ENCODE measurements at regions not wholly inside any gene's neighbourhood (a gene's known extent, or its start where the extent isn't known, plus 50 kb on each side); places are given as distances from the start of the nearest gene placed in this dataset.

DNA sequence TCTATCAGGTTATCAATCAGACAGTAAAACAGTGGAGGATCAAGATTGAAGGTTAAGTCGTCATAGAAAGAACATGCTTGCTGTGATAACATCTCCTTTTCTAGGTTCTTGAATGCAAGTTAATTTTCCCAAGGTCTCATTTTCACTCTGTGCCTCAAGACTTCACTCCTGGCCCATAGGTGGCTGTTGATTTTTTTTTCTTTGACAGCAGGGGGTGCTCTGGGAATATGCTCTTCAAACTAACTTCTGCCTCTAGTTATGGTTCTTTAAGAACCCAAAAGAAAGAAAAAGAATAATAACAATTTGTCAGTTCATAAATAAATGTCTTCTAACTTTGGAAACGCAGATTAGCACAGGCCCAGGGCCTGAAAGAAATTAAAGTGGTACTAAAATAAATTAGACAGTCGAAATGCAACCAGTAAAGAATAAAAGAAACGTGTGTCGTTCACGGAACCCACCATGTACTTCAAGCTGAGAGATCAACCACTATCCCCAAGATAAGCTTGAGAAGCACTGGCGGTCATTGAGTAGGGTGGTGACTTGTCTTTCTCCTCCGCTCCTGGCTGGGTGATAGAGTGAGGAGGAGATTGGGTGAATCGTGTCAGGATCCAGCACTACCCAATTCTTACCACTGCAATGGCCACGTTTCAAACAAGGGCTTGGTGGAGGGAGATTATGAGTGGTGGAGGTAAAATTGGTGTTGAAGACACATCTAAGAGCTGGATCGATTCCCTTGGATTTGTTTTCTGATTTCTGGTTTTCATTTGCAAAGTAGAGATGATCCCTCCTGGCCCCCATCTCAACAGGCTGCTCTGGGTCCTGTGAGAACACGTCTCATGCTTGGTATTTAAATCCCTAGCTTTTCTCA lies 93.4 kb upstream of the IRX4 start:
- H3K4me3 ChIP-seq (ENCODE audit: low read depth, low read length) = no peak overlapping the region
- DNase-seq (ENCODE audit: low read depth) = peak; percentile 32
- TF ChIP-seq, protein P1, sequence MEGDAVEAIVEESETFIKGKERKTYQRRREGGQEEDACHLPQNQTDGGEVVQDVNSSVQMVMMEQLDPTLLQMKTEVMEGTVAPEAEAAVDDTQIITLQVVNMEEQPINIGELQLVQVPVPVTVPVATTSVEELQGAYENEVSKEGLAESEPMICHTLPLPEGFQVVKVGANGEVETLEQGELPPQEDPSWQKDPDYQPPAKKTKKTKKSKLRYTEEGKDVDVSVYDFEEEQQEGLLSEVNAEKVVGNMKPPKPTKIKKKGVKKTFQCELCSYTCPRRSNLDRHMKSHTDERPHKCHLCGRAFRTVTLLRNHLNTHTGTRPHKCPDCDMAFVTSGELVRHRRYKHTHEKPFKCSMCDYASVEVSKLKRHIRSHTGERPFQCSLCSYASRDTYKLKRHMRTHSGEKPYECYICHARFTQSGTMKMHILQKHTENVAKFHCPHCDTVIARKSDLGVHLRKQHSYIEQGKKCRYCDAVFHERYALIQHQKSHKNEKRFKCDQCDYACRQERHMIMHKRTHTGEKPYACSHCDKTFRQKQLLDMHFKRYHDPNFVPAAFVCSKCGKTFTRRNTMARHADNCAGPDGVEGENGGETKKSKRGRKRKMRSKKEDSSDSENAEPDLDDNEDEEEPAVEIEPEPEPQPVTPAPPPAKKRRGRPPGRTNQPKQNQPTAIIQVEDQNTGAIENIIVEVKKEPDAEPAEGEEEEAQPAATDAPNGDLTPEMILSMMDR (IDR thresholded peaks at IDR 0.05; ENCODE audit: control insufficient read depth, extremely low read depth, insufficient read depth) = peak; percentile 52

DNA sequence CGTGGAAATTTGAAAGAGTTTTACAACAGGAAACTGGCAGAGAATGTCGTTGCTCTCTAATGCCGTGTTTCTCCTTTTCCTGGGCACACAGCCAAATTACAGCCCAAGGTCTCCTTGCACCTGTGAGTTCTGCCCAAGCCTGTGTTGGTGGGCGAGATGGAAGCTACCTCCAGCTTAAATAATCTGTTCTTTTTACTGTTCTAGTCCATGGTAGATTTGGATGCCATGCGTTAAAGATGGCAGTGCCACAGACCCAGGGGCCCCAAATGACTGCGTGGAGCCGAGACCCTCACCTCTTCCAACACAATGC lies 92.6 kb upstream of the IRX4 start:
- DNase-seq (ENCODE audit: low read depth) = peak; percentile 47
- TF ChIP-seq, protein P1 (IDR thresholded peaks at IDR 0.05; ENCODE audit: control insufficient read depth, extremely low read depth, insufficient read depth) = no peak
- H3K4me3 ChIP-seq (ENCODE audit: low read depth, low read length) = no peak overlapping the region

DNA sequence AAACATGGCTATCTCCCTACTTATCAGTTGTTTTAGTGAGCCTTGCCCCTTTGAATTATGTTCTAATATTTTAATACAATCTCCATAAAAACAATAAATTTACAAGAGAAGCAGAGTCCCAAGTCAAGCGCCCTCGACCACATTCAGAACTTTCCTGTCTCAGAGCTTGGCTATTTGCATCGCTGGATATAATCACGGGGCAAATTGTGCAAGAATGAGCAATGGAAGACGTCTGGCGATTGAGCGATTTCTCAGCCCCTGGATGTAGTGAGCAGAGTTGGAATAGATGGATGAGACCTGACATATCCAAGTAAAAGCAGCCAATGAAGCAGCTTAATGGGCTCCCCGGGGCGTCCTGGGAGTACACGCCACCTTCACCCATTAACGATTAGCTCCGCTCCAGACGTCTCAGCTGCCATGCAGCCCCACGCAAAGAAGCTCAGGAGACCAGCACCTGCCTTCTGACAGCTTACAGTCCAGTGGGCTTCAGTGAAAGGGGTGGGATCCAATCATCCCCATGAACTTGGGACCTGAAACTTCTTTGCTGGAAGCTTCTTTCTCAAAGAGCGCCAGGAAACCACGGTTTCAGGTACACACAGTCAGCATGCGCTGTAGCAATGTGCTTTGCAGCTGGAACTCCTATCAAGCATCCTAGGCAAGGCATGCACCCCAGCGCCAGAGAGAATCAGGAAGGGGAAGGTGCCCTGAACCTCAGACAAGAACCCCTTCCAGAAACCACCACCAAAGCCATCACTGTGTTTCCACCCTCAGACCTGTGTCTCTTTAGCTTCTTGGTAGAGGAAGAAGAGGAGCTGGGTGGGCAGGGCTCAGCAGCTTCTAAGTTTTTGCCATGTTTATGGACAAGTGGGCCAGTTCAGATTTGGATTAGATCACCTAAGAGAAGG lies 92.0 kb upstream of the IRX4 start:
- no peak overlapping the region for H3K4me3 ChIP-seq (ENCODE audit: low read depth, low read length)
- TF ChIP-seq, protein P1 (IDR thresholded peaks at IDR 0.05; ENCODE audit: control insufficient read depth, extremely low read depth, insufficient read depth) = no peak
- no peak for DNase-seq (ENCODE audit: low read depth)

DNA sequence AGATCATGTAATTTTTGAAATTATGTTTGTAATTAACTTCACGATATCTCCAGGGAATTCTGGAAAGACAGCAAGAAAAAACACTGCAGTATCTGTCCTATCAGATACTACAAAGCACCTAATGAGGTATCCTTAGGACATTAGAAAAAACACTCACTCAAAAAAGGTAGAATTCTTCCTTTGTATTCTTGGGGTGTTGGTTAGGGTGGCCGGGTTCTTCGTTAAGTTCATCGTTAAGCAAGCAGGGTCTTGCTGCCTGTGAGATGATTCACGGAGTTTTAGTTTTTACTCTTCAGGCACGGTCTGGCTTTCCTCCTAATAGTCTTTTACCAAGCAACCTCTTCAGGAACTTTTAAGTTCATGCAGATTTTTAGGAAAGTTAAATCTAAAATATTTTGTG lies 91.4 kb upstream of the IRX4 start:
- TF ChIP-seq, protein P1 (IDR thresholded peaks at IDR 0.05; ENCODE audit: control insufficient read depth, extremely low read depth, insufficient read depth) = no peak
- no peak for DNase-seq (ENCODE audit: low read depth)
- no peak overlapping the region for H3K4me3 ChIP-seq (ENCODE audit: low read depth, low read length)

DNA sequence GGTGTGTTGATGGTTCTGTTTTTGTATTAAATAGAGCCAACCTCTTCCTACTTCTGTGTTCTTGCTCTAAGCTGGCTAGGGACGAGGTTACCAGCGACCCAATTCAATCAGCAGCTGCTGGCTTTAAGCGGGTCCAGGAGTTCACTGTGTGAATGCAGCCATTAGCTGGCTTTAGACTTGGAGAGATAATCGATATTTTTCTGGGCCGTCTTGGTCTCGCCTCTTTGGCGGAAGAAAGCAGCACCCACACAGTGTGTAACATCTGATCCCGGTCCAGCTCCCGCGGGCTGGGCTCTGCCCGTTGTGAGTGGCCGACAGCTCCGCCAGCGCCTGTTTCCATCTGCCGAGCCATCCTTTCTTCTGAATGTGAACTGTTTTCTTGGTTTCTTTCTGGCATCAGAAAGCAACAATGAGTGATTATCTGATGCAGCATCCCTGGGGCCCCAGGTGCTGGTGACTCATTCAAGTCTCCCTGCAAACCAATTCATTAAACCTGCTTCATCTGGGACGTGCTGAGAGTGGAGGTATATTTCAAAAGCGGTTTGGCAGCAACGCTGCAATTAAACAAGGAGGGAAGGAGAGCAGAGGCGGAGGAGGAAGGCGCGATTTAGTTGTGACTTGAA lies 90.8 kb upstream of the IRX4 start:
- no peak overlapping the region for H3K4me3 ChIP-seq (ENCODE audit: low read depth, low read length)
- no peak for DNase-seq (ENCODE audit: low read depth)

DNA sequence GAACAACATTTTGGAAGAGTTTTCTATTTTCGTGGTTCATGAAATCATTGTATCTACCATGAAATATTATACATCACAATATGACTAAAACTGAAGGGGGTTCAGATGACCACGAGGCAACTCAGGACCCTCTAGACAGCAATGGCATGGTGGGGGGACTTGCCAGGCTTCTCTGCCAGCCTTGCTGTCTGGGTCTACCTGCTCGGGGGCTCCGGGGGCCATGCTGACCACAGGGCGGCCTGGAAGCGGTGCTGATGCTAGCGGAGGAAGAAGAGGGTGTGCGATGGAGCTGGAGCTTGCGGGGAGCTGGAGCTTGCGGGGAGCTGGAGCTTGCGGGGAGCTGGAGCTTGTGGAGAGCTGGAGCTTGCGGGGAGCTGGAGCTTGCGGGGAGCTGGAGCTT lies 89.2 kb upstream of the IRX4 start:
- no peak overlapping the region for H3K4me3 ChIP-seq (ENCODE audit: low read depth, low read length)
- TF ChIP-seq, protein P1 (IDR thresholded peaks at IDR 0.05; ENCODE audit: control insufficient read depth, extremely low read depth, insufficient read depth) = no peak
- DNase-seq (ENCODE audit: low read depth) = no peak

More for the DNA sequence above, 90.8 kb upstream of the IRX4 start:
- TF ChIP-seq, protein P1 (IDR thresholded peaks at IDR 0.05; ENCODE audit: control insufficient read depth, extremely low read depth, insufficient read depth) = no peak
